ENCODE measurements at regions not wholly inside any gene's neighbourhood (a gene's known extent, or its start where the extent isn't known, plus 50 kb on each side); places are given as distances from the start of the nearest gene placed in this dataset.
A peak's percentile ranks its signal among the peaks of the same experiment; 100 is the strongest.
"Not testable (repeated sequence)": the region's sequence is repeated elsewhere in the genome, so short reads cannot be mapped to it uniquely, and the experiment has no call there.

DNA sequence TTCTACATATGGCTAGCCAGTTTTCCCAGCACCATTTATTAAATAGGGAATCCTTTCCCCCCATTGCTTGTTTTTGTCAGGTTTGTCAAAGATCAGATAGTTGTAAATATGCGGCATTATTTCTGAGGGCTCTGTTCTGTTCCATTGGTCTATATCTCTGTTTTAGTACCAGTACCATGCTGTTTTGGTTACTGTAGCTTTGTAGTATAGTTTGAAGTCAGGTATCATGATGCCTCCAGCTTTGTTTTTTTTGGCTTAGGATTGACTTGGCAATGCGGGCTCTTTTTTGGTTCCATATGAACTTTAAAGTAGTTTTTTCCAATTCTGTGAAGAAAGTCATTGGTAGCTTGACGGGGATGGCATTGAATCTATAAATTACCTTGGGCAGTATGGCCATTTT is 60.0 kb upstream of the GPC3 start:
- not testable (repeated sequence) for DNase-seq

DNA sequence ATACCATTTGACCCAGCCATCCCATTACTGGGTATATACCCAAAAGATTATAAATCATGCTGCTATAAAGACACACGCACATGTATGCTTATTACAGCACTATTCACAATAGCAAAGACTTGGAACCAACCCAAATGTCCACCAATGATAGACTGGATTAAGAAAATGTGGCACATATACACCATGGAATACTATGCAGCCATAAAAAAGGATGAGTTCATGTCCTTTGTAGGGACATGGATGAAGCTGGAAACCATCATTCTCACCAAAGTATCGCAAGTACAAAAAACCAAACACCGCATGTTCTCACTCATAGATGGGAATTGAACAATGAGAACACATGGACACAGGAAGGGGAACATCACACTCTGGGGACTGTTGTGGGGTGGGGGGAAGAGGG is 81.7 kb upstream of the GPC3 start:
- DNase-seq = not testable (repeated sequence)

- DNase-seq = not testable (repeated sequence)
Measured at GRCh38 chrX:134071899-134072298, 86.5 kb upstream of the GPC3 start.

- no peak for DNase-seq
Measured at GRCh38 chrX:134073341-134073740, 87.9 kb upstream of the GPC3 start.

- no peak for DNase-seq
Measured at GRCh38 chrX:134074151-134074550, 88.8 kb upstream of the GPC3 start.

DNA sequence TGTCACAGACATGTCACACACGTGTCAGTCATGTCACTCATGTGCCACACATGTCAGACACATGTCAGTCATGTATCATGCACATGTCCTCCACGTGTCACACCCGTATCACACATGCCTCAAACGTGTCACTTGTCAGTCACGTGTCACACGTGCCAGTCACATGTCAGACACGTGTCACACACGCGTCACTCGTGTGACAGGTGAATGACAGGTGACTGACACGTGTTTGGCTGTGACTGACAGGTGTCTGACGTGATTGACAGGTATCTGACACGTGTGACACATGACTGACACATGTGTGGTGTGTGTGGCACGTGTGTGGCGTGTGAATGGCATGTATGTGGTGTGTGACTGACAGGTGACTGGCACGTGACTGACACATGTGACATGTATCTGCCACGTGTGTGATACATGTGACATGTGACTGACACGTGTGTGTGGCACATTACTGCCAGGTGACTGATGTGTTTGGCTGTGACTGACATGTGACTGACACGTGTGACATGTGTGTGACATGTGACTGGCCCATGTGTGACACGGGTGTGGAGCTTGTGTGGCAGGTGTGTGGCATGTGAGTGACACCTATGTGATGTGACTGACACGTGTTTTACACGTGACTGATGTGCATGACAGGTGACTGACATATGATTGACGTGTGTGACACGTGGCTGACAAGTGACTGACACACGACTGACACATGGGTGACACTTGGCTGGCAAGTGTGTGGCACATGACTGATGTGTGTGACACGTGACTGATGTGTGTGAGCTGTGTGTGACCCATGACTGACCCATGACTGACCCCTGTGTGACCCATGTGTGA is 90.7 kb upstream of the GPC3 start:
- no peak for DNase-seq

DNA sequence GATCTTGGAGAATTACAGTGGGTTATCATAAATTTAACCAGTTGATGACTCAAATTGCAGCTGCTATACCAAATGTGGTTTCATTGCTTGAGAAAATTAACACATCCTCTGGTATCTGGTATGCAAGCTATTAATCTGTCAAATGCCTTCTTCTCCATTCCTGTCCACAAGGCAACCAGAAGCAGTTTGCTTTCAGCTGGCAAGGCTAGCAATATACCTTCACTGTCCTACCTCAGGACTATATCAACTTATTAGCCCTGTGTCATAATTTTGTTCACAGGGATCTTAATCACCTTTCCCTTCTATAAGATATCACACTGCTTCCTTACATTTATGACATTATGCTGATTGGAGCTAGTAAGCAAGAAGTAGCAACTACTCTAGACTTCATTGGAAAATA is 110.0 kb upstream of the GPC3 start:
- DNase-seq = no peak

GRCh38 chrX:134101636-134102035 is 116.2 kb upstream of the GPC3 start:
- DNase-seq = no peak

DNA sequence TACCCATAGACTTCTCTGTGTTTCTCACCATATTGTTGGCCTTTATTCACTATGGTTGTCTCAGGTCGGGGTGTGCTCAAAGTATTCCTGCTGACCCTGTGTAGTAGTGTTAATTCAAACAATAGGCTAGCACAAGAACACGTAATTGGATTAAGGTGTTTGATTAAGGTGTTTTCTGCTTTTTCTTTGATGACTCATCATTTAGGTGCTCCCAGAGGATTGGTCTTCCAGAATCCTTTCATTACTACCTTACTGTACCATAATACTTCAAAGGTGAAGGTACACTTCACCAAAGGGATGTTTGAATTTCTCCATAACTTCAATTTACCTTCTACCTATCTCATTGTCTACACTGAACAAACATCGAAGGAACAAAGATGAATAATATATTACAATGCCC is 121.7 kb upstream of the CCDC160 start:
- no peak for DNase-seq

DNA sequence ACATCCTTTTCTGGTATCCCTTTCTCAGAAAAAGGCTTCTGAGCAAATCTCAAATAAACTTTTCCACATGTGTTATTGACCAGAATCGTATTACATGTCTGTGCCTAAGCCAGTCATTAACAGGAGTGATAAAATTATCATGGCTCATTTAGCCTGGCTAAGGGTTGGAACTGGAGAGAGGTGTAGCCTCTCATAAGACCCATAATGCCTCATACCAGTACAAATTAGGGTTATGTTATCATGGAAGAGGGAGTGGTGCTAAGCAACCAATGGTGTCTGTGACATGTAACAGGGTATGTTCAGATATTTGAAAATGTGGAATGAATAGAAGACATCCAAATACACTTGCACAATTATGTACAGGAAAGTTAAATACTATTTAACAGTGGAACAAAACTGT is 99.6 kb upstream of the CCDC160 start:
- no peak for DNase-seq

GRCh38 chrX:134139090-134139489 is 97.9 kb upstream of the CCDC160 start:
- no peak for DNase-seq

DNA sequence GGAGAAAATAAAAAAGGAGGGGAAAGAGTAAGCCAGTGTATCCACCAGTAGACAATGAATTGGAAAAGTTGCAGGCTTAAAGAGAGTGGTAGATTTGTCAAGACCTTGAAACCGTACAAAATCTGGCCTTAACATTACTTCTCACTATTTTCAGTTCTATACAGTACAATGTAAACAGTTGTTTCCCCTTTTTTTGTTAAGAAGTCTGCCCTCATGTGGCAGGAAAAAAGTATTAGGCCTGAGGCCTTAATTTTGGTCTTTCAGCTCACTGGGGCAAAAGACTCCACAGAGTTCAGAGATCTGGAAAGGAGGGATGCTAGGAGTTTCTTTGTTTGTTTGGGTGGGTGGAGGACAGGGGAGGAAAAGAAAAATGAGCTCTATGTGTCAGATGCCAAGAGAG is 92.8 kb upstream of the CCDC160 start:
- DNase-seq = no peak

GRCh38 chrX:134146493-134146892 is 90.5 kb upstream of the CCDC160 start:
- no peak for DNase-seq

- no peak for DNase-seq
Measured at GRCh38 chrX:134148172-134148692, 88.8 kb upstream of the CCDC160 start.

DNA sequence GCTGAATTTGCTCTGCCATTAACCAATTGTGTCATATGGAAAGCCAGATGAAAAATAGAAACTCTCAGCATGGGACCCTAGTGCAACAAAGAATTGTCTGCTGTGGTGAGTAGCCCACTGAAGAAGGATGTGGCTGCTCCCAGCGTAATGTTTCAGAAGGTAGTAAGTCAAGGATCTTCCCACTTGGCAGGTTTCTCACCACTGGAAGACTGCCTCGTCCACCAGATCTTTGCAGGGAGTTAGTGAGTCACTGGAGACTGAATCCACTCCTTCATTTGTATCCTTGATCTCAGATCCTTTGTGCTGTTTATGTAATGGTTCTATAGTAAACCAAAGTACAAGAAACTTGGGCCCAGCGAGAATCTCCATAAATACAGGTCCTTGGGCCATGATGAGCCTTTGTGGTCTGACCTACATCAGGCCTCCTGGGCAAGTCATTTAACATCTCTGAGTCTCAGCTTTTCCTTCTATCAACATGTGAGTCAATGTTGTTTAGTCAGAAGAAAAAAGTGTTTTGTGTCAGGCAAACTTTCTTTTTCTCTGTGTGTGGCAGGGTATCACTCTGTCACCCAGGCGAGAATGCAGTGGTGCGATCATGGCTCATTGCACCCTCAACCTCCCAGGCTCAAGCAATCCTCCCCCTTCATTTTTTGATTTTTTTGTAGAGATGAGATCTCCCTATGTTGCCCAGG is 78.0 kb upstream of the CCDC160 start:
- DNase-seq = no peak

GRCh38 chrX:134161162-134161561 is 75.8 kb upstream of the CCDC160 start:
- no peak for DNase-seq

DNA sequence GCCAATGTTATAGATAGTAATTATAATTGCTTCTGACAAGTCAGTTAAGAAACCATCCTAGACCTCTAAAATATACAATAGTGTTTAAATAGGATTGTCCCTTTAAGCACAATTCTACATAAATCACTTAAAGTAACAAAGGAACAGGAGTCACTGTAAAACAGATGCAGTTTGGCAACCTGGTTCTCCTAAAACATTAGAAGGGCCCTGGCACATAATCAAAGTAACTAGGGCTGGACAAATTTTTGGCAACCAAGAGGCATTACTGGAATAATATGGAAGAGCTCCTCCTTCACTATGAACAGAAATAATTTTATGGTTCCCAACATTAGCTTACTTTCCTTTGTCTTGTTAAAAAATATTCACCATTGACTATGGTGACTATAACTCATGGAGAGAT is 75.0 kb upstream of the CCDC160 start:
- DNase-seq = no peak

- DNase-seq = no peak
Measured at GRCh38 chrX:134163836-134164235, 73.1 kb upstream of the CCDC160 start.

- DNase-seq = no peak
Measured at GRCh38 chrX:134167591-134168203, 69.3 kb upstream of the CCDC160 start.

DNA sequence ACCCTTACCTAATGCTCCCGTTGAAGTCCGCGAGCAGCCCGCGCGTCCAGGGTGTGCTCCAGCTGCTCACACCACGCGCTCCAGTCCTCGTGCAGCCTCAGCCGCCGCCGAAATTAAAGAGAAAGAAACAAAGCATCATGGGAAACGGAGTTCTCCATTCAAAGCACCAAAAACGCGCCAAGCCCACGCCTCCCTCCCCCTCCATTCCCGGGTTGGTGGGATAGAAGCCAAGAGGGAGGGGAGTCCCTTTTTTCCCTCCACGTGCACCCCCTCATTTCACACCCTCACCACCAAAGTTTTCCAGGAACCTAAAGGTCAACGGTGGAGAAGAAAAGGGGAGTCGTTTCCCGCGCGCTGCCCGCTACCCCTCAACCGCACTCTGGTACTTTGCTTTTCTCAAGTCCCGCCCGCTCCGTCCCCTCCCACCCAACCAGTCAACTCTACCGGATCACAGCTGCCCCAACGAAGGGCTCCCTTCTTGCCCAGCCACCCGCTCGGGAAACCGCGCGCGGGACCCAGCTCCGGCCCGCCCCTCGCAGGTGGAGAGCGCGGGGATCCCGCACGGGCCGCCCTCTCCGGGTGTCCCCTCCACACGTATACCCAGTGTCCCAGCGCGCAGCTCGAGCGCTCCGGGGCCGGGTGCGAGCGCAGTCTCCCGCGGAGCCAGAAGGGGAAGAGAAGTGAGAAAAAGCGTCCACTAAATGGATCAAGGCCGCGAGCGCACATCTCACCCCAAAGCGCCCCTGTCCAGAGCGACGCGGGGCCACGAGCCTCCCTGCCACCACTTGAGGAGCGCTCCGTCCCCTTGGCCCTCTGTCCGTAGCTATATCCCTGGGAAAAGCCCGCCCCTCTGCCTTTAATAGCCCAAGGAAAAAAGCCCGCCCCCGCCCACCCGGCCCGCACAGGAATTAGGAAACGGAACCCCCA is 65.1 kb upstream of the CCDC160 start:
- DNase-seq = peak; percentile 10

GRCh38 chrX:134172588-134173259 is 64.3 kb upstream of the CCDC160 start:
- DNase-seq = no peak

All from stimulated activated naive CD4-positive, alpha-beta T cell treated with Interleukin-2 at 50 U/mL for 16 hours (primary cell).